Suprapubic skin (tissue), 4 donors: ENCODE measurements at regions not wholly inside any gene's neighbourhood (a gene's known extent, or its start where the extent isn't known, plus 50 kb on each side); places are given as distances from the start of the nearest gene placed in this dataset.

ENCODE experiments used
- DNase-seq, 2 donors: peaks; one replicate each; pipeline ENCODE4 v3.0.0-alpha.2; 2019; ENCODE audit warnings: low spot score in 2 of 2
- H3K27ac ChIP-seq: fragments of 200-600 bp; sonication (generic); one replicate; pipeline ENCODE4 v1.5.1; 2019
- H3K27me3 ChIP-seq: fragments of 200-600 bp; sonication (generic); one replicate; pipeline ENCODE4 v1.5.1; 2019
- H3K36me3 ChIP-seq: fragments of 200-600 bp; sonication (generic); one replicate; pipeline ENCODE4 v1.5.1; 2019
- H3K4me1 ChIP-seq: fragments of 200-600 bp; sonication (generic); one replicate; pipeline ENCODE4 v1.5.1; 2019
- H3K4me3 ChIP-seq: fragments of 200-600 bp; sonication (generic); one replicate; pipeline ENCODE4 v1.5.1; 2019; ENCODE audit warnings: mild to moderate bottlenecking
- H3K9me3 ChIP-seq: fragments of 200-600 bp; sonication (generic); one replicate; pipeline ENCODE4 v1.5.1; 2019
- EP300 ChIP-seq: sonication (generic); formaldehyde crosslinking; IDR thresholded peaks from one replicate; pipeline ENCODE4 v1.6.1; 2017; ENCODE audit warnings: antibody characterized with exemption
- POLR2A ChIP-seq, 2 donors: fragments of 450-650 bp; IDR thresholded peaks; one replicate each; pipeline ENCODE4 v1.6.1; 2017; ENCODE audit warnings: antibody characterized with exemption in 2 of 2, mild to moderate bottlenecking in 2 of 2, moderate library complexity in 2 of 2
- POLR2AphosphoS5 ChIP-seq, 3 donors: sonication (generic); formaldehyde crosslinking; IDR thresholded peaks; one replicate each; pipeline ENCODE4 v1.6.1; 2017; ENCODE audit warnings: antibody characterized with exemption in 3 of 3
- WGBS: methylation state at CpG from one replicate; pipeline ENCODE4 v1.1.5; 2018; 5-methylcytosine and 5-hydroxymethylcytosine counted together
- TF ChIP-seq, protein P1 (sequence below), 2 donors: fragments of 200-600 bp in 1 of 2; fragments of 450-650 bp in 1 of 2; sonication (generic) in 1 of 2; IDR thresholded peaks; one replicate each; pipeline ENCODE4 v1.5.1; 2016 to 2019; ENCODE audit warnings: antibody characterized with exemption in 2 of 2, mild to moderate bottlenecking in 1 of 2, moderate library complexity in 1 of 2

DNA sequence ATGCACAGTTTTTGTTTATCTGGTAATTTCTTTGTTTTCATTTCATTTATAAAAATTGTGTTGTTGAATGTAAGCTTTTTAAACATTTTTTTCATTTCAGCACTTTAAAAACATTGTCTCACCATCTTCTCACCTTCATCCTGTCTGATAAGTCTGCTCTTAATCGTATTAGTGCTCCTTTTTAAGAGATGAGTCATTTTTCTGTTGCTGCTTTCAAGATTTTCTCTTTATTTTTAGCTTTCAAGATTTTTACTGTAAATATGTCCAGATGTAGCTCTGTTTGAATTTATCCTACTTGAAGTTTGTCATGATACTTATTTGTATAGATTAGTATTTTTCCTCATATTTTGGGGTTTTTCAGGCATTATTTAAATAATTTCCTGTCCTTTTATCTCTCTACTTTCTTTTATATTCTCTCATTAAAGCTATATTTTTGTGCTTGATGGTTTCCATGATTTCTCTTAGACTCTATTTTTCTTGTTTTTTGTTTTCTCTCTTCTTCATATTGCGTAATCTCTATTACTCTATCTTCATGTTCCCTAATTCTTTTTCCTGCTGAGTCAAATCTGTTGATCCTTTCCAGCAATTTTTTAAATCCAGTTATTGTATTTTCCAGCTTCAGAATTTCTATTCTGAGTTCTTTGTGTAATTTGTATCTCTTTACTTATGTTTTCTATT, 1400.4 kb upstream of the PCDH7 start:
- H3K4me3 ChIP-seq = no peak overlapping the region
- H3K9me3 ChIP-seq = peaks cover 5% of the 10 kb centered on the region
- H3K36me3 ChIP-seq = no peaks in the 10 kb centered on the region
- 61% methylated on average over 2 of the region's 2 CpGs for WGBS
- DNase-seq = no peak
- TF ChIP-seq POLR2AphosphoS5 (IDR thresholded peaks at IDR 0.05) (no peak), POLR2A (IDR thresholded peaks at IDR 0.05) (no peak), EP300 (no peak)
- TF ChIP-seq, protein P1, sequence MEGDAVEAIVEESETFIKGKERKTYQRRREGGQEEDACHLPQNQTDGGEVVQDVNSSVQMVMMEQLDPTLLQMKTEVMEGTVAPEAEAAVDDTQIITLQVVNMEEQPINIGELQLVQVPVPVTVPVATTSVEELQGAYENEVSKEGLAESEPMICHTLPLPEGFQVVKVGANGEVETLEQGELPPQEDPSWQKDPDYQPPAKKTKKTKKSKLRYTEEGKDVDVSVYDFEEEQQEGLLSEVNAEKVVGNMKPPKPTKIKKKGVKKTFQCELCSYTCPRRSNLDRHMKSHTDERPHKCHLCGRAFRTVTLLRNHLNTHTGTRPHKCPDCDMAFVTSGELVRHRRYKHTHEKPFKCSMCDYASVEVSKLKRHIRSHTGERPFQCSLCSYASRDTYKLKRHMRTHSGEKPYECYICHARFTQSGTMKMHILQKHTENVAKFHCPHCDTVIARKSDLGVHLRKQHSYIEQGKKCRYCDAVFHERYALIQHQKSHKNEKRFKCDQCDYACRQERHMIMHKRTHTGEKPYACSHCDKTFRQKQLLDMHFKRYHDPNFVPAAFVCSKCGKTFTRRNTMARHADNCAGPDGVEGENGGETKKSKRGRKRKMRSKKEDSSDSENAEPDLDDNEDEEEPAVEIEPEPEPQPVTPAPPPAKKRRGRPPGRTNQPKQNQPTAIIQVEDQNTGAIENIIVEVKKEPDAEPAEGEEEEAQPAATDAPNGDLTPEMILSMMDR (IDR thresholded peaks at IDR 0.05) = no peak
- H3K27ac ChIP-seq = no peak overlapping the region
- no peaks in the 10 kb centered on the region for H3K4me1 ChIP-seq
- no peaks in the 10 kb centered on the region for H3K27me3 ChIP-seq

- DNase-seq = no peak
- 67% methylated on average over 6 of the region's 6 CpGs for WGBS
Measured at GRCh38 chr4:29320947-29321620, 1399.1 kb upstream of the PCDH7 start.

GRCh38 chr4:29326004-29326403, 1394.2 kb upstream of the PCDH7 start:
- WGBS = 87% methylated on average over 2 of the region's 2 CpGs
- Histone ChIP-seq H3K36me3 (no peaks in the 10 kb centered on the region), H3K27ac (no peak overlapping the region), H3K4me1 (no peaks in the 10 kb centered on the region), H3K4me3 (no peak overlapping the region), H3K9me3 (no peaks in the 10 kb centered on the region), H3K27me3 (no peaks in the 10 kb centered on the region)
- no peak for DNase-seq
- TF ChIP-seq, protein P1 (IDR thresholded peaks at IDR 0.05) = no peak
- no peak for TF ChIP-seq POLR2A (IDR thresholded peaks at IDR 0.05)
- no peak for TF ChIP-seq POLR2AphosphoS5 (IDR thresholded peaks at IDR 0.05)
- TF ChIP-seq EP300 = no peak

More at GRCh38 chr4:29320947-29321620, 1399.1 kb upstream of the PCDH7 start:
- peaks cover 5% of the 10 kb centered on the region for H3K9me3 ChIP-seq
- no peaks in the 10 kb centered on the region for H3K4me1 ChIP-seq
- no peak overlapping the region for H3K4me3 ChIP-seq
- no peak for TF ChIP-seq EP300
- no peak overlapping the region for H3K27ac ChIP-seq
- H3K27me3 ChIP-seq = no peaks in the 10 kb centered on the region
- no peaks in the 10 kb centered on the region for H3K36me3 ChIP-seq

DNA sequence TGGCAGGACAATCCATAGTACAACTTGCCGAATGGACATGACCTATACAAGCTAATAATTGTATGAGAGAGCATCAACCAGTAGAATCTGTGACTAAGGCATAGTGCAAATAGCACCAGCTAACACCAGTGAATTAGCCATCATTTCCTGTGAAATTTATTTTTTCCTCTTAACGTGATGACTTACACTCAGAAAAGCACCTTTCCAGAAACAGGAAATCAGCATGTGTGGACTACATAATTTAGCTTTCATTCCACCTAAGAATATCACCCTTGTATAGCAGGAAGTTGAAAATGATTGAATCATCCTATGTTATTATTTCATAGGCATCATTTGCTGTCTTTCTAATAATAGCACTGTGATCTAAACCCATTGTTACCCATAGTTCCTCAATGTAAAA, 1393.4 kb upstream of the PCDH7 start:
- DNase-seq = no peak
- no peaks in the 10 kb centered on the region for H3K9me3 ChIP-seq
- 67% methylated on average over 2 of the region's 2 CpGs for WGBS
- TF ChIP-seq POLR2A (IDR thresholded peaks at IDR 0.05) (no peak), EP300 (no peak), POLR2AphosphoS5 (IDR thresholded peaks at IDR 0.05) (no peak)
- TF ChIP-seq, protein P1 (IDR thresholded peaks at IDR 0.05) = no peak
- no peak overlapping the region for H3K4me3 ChIP-seq
- no peaks in the 10 kb centered on the region for H3K4me1 ChIP-seq
- no peak overlapping the region for H3K27ac ChIP-seq
- H3K27me3 ChIP-seq = no peaks in the 10 kb centered on the region
- no peaks in the 10 kb centered on the region for H3K36me3 ChIP-seq

GRCh38 chr4:29336861-29337260, 1383.3 kb upstream of the PCDH7 start:
- H3K27me3 ChIP-seq = no peaks in the 10 kb centered on the region
- no peaks in the 10 kb centered on the region for H3K9me3 ChIP-seq
- no peak overlapping the region for H3K27ac ChIP-seq
- no peaks in the 10 kb centered on the region for H3K4me1 ChIP-seq
- TF ChIP-seq EP300 (no peak), POLR2AphosphoS5 (IDR thresholded peaks at IDR 0.05) (no peak), POLR2A (IDR thresholded peaks at IDR 0.05) (no peak)
- TF ChIP-seq, protein P1 (IDR thresholded peaks at IDR 0.05) = no peak
- H3K36me3 ChIP-seq = no peaks in the 10 kb centered on the region
- H3K4me3 ChIP-seq = no peak overlapping the region
- no peak for DNase-seq
- 0% methylated on average over 1 of the region's 1 CpG for WGBS
